Large intestine (tissue), 3 donors: ENCODE measurements at regions not wholly inside any gene's neighbourhood (a gene's known extent, or its start where the extent isn't known, plus 50 kb on each side); places are given as distances from the start of the nearest gene placed in this dataset.

Source experiments
- DNase-seq, 2 donors: peaks; one replicate each; pipeline versions ENCODE4 v3.0.0 to v3.0.0-alpha.2; 2013
- H3K27ac ChIP-seq: one replicate; pipeline ENCODE4 v1.5.1; 2013; ENCODE audit warnings: low read length
- H3K27me3 ChIP-seq: 2 replicates; pipeline ENCODE4 v1.6.1; 2013; ENCODE audit warnings: low read length; ENCODE audit not compliant: control insufficient read depth, insufficient read depth
- H3K36me3 ChIP-seq: 2 replicates; pipeline ENCODE4 v1.6.1; 2013; ENCODE audit warnings: low read length; ENCODE audit not compliant: control insufficient read depth, insufficient read depth
- H3K4me1 ChIP-seq: one replicate; pipeline ENCODE4 v1.6.1; 2013; ENCODE audit warnings: low read length; ENCODE audit not compliant: control insufficient read depth, insufficient read depth
- H3K4me3 ChIP-seq: one replicate; pipeline ENCODE4 v1.5.1; 2013; ENCODE audit warnings: low read length
- H3K9me3 ChIP-seq: one replicate; pipeline ENCODE4 v1.6.1; 2013; ENCODE audit warnings: mild to moderate bottlenecking, low read depth, low read length, moderate library complexity; ENCODE audit not compliant: control insufficient read depth
- WGBS: methylation state at CpG from one replicate; pipeline ENCODE4 v1.1.5; 2013; ENCODE audit warnings: low lambda C conversion rate; ENCODE audit not compliant: insufficient coverage; 5-methylcytosine and 5-hydroxymethylcytosine counted together

DNA sequence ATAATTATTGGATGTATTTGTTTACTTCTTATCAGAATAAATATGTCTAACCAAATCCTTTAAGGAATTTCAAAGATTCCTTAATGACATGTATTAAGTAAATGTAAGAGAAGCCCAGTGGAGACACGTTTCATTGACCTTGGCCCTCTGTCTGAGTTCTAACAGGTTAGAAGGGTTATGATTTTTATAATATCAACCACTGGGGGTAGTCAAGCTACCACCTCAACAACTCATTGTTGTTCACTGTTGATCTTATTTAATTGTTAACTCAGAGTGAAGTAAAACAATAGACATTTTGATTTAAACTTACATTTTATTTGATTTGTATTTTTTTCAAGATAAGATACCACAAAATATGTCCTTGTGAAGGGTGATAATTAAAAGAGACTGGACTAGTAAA is 499.2 kb upstream of the COX7C start:
- DNase-seq, result no peak
- WGBS, result no CpG with 5 or more reads among the region's 1 CpG
- no peaks in the 10 kb centered on the region for H3K27me3 ChIP-seq
- H3K9me3 ChIP-seq, result no peaks in the 10 kb centered on the region
- no peaks in the 10 kb centered on the region for H3K4me1 ChIP-seq
- H3K27ac ChIP-seq, result no peak overlapping the region
- H3K36me3 ChIP-seq, result no peaks in the 10 kb centered on the region
- no peak overlapping the region for H3K4me3 ChIP-seq

DNA sequence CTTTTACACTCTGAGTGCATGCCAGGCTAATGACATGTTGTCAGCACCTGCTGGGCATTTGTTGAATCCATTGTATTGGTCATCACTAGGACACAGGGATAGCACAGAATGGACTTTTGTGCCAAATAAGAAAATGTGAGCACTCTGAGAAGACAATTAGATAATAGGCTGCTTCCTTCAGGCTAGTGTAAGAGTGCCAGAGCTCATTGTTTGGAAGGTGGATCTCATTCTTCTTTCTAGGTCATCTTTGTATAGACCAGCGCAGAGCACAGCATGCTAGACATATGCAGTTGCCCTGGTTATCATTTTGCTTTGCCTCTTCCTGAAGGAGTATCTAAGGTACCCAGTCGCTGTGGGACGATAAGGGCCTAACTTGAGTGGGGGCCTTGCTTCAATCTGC is 493.4 kb upstream of the COX7C start:
- Histone ChIP-seq H3K4me3 (no peak overlapping the region), H3K36me3 (no peaks in the 10 kb centered on the region), H3K9me3 (no peaks in the 10 kb centered on the region), H3K4me1 (no peaks in the 10 kb centered on the region), H3K27me3 (no peaks in the 10 kb centered on the region), H3K27ac (no peak overlapping the region)
- WGBS, result 80% methylated on average over 1 of the region's 3 CpGs
- DNase-seq, result no peak

DNA sequence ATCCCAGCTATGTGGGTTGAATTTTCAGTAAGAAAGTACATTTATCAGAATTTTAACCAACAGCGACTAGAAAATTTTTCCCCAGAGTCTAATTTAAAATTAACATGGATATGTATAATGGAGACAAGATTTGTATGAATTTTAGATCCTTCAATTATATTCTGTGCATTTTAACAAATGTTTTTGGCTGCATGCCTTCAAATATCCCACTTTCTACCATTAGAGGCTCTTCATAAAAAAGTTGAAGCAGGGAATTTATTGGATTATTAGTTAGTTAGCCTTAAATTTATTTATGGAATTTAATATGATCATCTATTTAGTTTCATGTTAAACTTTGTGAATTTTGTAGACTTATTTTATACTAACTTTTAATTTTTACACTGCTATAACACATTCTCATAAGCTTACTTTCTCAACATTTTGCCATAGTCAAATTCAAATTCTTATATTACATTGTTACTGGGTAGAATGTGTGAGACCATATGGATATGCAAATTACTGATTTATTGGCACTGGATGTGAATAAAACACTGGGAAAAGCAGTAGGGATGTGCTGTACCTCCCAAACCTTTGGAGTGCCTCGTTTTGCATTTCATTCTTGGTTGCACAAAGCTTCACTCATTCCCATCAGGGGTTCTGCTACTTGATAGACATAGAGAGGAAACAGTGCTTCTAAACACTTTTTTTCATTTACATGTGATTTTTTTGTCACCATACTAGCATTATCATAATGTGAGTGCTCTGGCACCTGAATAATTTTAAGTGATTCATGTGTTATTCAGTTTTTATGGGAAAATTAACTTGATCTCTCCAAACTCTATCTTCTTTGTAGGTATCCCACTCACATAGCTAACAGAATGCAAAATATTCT is 491.8 kb upstream of the COX7C start:
- WGBS, result 80% methylated on average over 1 of the region's 2 CpGs

DNA sequence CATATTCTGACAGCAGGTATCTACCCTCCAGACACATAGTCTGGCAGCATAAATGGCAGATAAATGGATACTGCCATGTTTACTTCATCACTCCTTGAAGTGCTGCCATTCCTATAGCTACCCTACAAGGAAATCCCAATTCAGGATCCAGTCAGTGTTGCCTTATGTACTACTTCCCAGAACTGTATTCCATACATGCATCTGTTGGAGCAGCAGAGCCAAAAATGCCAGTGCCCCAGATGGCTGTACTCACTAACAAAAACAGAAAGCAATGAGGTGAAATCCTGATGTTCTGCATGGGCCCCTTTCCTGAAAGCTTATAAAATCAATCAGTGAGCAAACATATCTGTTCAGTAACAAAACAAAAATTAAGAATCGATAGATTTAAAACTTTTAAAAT is 490.0 kb upstream of the COX7C start:
- Histone ChIP-seq H3K27me3 (no peaks in the 10 kb centered on the region), H3K9me3 (no peaks in the 10 kb centered on the region), H3K27ac (no peak overlapping the region), H3K4me3 (no peak overlapping the region), H3K36me3 (no peaks in the 10 kb centered on the region), H3K4me1 (no peaks in the 10 kb centered on the region)
- no peak for DNase-seq
- WGBS, result no CpG with 5 or more reads among the region's 1 CpG

More for the DNA sequence above, 491.8 kb upstream of the COX7C start:
- Histone ChIP-seq H3K4me3 (no peak overlapping the region), H3K27me3 (no peaks in the 10 kb centered on the region), H3K9me3 (no peaks in the 10 kb centered on the region), H3K27ac (no peak overlapping the region), H3K4me1 (no peaks in the 10 kb centered on the region), H3K36me3 (no peaks in the 10 kb centered on the region)
- no peak for DNase-seq

DNA sequence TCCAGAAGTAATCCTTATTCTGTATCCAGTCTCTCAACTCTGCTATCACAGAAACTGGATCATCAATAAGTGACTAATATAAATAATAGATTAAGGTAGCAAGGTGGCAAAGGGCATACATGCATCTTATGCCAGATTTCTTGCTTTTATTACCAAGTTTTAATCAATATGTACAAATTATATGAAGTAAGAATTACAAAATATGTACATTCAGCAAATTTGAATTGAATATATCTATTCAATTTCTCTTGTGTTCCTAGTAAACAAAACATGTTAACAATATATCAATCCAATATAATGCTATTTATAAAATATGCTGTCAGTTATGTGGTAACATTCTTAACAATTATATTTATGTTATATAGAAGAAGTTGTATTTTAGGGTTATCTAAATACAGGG is 488.7 kb upstream of the COX7C start:
- DNase-seq, result no peak
- H3K36me3 ChIP-seq, result no peaks in the 10 kb centered on the region
- H3K9me3 ChIP-seq, result no peaks in the 10 kb centered on the region
- H3K27me3 ChIP-seq, result no peaks in the 10 kb centered on the region
- H3K4me1 ChIP-seq, result no peaks in the 10 kb centered on the region
- no peak overlapping the region for H3K27ac ChIP-seq
- no peak overlapping the region for H3K4me3 ChIP-seq

DNA sequence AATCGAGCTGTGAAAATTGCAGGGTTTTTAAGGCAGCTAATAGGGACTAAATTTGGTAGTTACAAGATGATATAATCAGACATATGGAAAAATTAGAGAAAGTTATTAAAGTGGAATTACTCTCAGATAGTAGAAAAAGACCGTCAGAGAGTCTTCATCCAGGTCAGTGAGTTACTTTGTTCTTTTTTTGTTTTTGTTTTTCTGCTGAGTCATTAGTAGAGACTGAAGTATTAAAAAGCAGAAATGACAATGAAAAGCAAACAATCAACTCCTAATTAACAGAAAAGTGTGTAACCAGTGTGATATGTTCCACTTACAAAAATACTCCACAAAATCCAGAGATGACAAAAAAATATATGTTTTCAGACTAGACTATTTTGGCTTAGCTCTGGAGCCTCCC is 480.4 kb upstream of the COX7C start:
- Histone ChIP-seq H3K36me3 (no peaks in the 10 kb centered on the region), H3K4me3 (no peak overlapping the region), H3K27me3 (no peaks in the 10 kb centered on the region), H3K27ac (no peak overlapping the region), H3K9me3 (no peaks in the 10 kb centered on the region), H3K4me1 (no peaks in the 10 kb centered on the region)
- 80% methylated on average over 1 of the region's 2 CpGs for WGBS
- DNase-seq, result no peak

DNA sequence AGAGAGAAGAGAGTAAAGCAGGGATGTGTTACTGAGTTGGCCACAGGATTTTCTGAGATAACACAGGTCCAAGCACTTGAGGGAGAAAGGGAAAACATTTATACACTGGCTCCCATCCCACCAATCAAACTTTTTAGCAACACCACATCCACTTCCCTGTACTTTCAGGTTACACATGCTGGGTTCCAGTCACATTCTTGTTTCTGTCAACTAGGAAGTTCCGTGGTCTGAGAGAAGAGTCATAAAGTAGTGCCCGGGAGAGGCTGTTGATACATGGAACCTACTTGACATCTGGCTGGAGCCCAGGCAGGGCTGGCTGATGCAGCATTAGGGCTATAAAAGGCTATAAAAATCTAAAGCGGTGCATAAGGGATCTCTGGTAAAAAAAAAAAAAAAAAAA is 473.9 kb upstream of the COX7C start:
- Histone ChIP-seq H3K9me3 (no peaks in the 10 kb centered on the region), H3K4me3 (no peak overlapping the region), H3K27ac (no peak overlapping the region), H3K27me3 (no peaks in the 10 kb centered on the region), H3K36me3 (no peaks in the 10 kb centered on the region), H3K4me1 (no peaks in the 10 kb centered on the region)
- peak in 1 of 2 donors; percentile 24 for DNase-seq
- 50% methylated on average over 1 of the region's 3 CpGs for WGBS

DNA sequence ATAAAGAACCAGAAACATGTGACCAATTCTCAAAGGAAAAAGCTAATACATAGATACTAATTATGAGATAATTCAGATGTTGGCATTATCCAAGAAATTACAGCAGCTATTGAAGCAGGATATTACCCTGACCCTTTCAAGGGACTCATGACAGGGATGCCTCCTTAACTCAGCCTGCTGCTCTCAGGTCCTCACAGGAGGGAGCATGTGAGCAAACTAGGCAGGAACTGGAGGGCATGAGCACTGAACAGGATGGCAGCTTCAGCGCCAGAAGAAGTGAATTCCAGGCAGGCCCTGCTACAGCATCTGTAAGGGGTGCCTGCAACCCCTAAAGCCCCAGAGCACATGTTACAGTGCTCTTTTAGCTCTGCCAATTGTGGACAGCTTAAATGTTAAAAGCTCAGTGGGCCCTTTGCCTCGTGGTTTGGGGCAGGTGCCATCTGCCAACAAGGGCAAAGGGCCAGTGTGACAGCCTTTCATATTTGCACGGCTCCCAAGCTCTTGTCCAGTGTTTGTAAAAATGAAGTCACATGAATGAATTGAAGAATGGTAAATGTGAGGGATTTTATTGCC is 464.7 kb upstream of the COX7C start:
- Histone ChIP-seq H3K27me3 (no peaks in the 10 kb centered on the region), H3K4me3 (no peak overlapping the region), H3K27ac (no peak overlapping the region), H3K36me3 (no peaks in the 10 kb centered on the region), H3K9me3 (no peaks in the 10 kb centered on the region), H3K4me1 (no peaks in the 10 kb centered on the region)
- no CpG with 5 or more reads among the region's 3 CpGs for WGBS
- DNase-seq, result no peak

DNA sequence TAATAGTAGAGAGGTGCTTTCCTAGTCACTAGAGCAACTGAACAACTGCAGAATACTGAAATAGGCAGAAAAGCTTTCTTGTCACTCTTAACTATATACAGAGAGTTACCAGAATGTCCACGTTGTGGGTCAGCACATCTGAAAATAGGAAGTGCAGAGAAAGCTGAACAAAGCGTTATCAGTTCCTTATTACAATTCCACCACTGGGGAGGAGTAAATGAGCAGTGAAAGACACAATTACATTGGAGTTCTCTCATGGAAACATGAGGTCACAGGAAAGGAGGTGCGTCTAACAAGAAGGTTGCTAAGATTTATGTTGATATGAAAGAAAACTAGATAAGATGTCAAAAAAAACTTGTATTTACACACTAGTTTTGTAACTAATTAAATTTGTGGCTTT is 461.9 kb upstream of the COX7C start:
- no peak overlapping the region for H3K4me3 ChIP-seq
- WGBS, result 41% methylated on average over 2 of the region's 3 CpGs
- no peaks in the 10 kb centered on the region for H3K36me3 ChIP-seq
- no peaks in the 10 kb centered on the region for H3K9me3 ChIP-seq
- H3K4me1 ChIP-seq, result no peaks in the 10 kb centered on the region
- no peak for DNase-seq
- no peaks in the 10 kb centered on the region for H3K27me3 ChIP-seq
- H3K27ac ChIP-seq, result no peak overlapping the region

DNA sequence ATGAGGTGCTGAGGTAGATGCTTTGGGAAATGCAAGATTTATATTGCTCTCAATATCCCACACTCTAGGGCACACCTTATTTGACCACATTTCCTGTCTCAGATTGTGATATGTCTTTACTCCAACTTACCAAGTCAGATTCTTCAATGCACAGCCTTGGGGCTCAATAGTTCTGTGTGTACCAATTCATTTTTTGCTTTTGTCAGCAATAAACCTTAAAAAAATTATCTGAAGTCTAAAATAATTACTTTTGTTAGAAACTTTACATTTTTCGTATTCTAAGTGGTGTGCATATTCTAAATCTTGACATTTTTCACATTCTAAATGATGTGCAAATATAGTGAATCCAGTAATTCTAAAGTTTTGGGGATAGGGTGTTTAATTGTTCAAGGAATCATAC is 447.5 kb upstream of the COX7C start:
- Histone ChIP-seq H3K4me3 (no peak overlapping the region), H3K36me3 (no peaks in the 10 kb centered on the region), H3K27me3 (no peaks in the 10 kb centered on the region), H3K9me3 (no peaks in the 10 kb centered on the region), H3K27ac (no peak overlapping the region), H3K4me1 (no peaks in the 10 kb centered on the region)
- DNase-seq, result no peak
- WGBS, result 88% methylated on average over 1 of the region's 1 CpG

DNA sequence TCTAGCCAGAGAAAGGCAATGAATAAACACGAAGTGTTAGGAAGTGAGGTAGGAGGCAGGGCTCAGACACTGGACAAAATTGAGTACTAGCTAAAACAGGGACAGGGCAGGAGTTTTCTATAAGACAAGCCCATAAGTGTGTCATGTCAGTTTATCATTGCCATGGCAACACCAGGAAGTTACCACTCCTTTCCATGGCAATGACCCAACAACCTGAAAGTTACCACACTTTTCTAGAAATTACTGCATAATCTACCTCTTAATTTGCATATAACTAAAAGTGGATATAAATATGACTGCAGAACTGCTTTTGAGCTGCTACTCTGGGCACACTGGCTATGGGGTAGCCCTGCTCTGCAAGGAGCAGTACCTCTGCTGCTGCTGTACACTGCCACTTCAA is 442.5 kb upstream of the COX7C start:
- no peaks in the 10 kb centered on the region for H3K4me1 ChIP-seq
- no peaks in the 10 kb centered on the region for H3K9me3 ChIP-seq
- H3K4me3 ChIP-seq, result no peak overlapping the region
- no peak overlapping the region for H3K27ac ChIP-seq
- no peaks in the 10 kb centered on the region for H3K36me3 ChIP-seq
- H3K27me3 ChIP-seq, result no peaks in the 10 kb centered on the region
- DNase-seq, result no peak
- WGBS, result 60% methylated on average over 1 of the region's 1 CpG
